HG03354 (cell line): ENCODE measurements at regions not wholly inside any gene's neighbourhood (a gene's known extent, or its start where the extent isn't known, plus 50 kb on each side); places are given as distances from the start of the nearest gene placed in this dataset.

Experiments
- ATAC-seq: cut with Tn5 transposase; IDR thresholded peaks from one replicate; pipeline ENCODE4 v1.9.1; 2021; ENCODE audit warnings: mild to moderate bottlenecking; ENCODE audit not compliant: unreplicated experiment, poor library complexity, severe bottlenecking

GRCh38 chr9:12163723-12164458 is 529.3 kb upstream of the TYRP1 start:
- ATAC-seq: no peak

- ATAC-seq: no peak
Observed at GRCh38 chr9:12166518-12166917, 526.7 kb upstream of the TYRP1 start.

- ATAC-seq: no peak
Observed at GRCh38 chr9:12170456-12170855, 522.7 kb upstream of the TYRP1 start.

- ATAC-seq: no peak
Observed at GRCh38 chr9:12178634-12179033, 514.6 kb upstream of the TYRP1 start.

- no peak for ATAC-seq
Observed at GRCh38 chr9:12182806-12183205, 510.4 kb upstream of the TYRP1 start.

- ATAC-seq: no peak
Observed at GRCh38 chr9:12183321-12183720, 509.9 kb upstream of the TYRP1 start.

GRCh38 chr9:12185856-12186255 is 507.3 kb upstream of the TYRP1 start:
- ATAC-seq: no peak

- ATAC-seq: no peak
Observed at GRCh38 chr9:12191630-12192029, 501.6 kb upstream of the TYRP1 start.

- ATAC-seq: no peak
Observed at GRCh38 chr9:12194731-12195130, 498.5 kb upstream of the TYRP1 start.

GRCh38 chr9:12195456-12195855 is 497.7 kb upstream of the TYRP1 start:
- no peak for ATAC-seq

- ATAC-seq: no peak
Observed at GRCh38 chr9:12204512-12204911, 488.7 kb upstream of the TYRP1 start.

- no peak for ATAC-seq
Observed at GRCh38 chr9:12212860-12213259, 480.3 kb upstream of the TYRP1 start.

GRCh38 chr9:12221470-12221869 is 471.7 kb upstream of the TYRP1 start:
- ATAC-seq: no peak

GRCh38 chr9:12224449-12224848 is 468.7 kb upstream of the TYRP1 start:
- ATAC-seq: no peak

GRCh38 chr9:12230708-12231107 is 462.5 kb upstream of the TYRP1 start:
- peak; percentile 68 for ATAC-seq

- ATAC-seq: no peak
Observed at GRCh38 chr9:12231832-12232231, 461.4 kb upstream of the TYRP1 start.

- no peak for ATAC-seq
Observed at GRCh38 chr9:12232836-12233235, 460.3 kb upstream of the TYRP1 start.

GRCh38 chr9:12253941-12254340 is 439.2 kb upstream of the TYRP1 start:
- no peak for ATAC-seq

- ATAC-seq: no peak
Observed at GRCh38 chr9:12266758-12267157, 426.4 kb upstream of the TYRP1 start.

GRCh38 chr9:12271421-12271891 is 421.7 kb upstream of the TYRP1 start:
- no peak for ATAC-seq

GRCh38 chr9:12272471-12273120 is 420.6 kb upstream of the TYRP1 start:
- ATAC-seq: no peak
